ENCODE measurements at regions not wholly inside any gene's neighbourhood (a gene's known extent, or its start where the extent isn't known, plus 50 kb on each side); places are given as distances from the start of the nearest gene placed in this dataset.
"Not testable (repeated sequence)": the region's sequence is repeated elsewhere in the genome, so short reads cannot be mapped to it uniquely, and the experiment has no call there.

DNA sequence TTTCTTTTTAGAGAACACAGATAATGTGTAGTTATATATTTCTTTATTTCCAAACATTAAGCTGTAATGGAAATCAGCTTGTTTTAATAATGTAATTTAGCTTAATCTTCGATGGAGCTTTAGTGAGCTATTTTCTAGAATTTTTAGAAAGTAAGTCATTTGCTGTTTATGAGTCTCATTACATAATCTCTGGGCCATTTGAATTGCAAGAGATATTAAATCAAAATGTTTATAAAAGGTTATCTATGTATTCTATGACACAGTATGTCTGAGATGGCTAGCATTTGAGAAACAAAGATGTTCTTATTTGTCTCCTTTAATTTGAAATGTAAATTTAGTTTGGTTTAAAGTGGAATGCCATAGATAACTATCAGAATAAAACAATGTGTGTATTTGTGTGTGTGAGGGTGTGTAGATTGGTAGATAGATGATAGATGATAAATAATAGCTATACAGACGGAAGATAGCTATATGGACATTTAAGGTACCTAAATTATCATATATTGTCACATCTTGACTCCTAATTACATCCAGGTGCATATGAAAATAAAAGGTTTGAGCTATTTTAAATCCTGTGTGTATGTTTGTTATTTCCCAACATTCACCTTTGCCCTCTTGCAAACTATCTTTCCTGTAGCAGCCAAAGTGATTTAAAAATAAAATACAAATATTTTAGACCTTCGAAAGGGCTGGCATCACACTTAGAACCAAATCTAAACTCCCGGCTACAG is 478.0 kb upstream of the KLF6 start:
- no peak for DNase-seq (ENCODE audit: low spot score)

DNA sequence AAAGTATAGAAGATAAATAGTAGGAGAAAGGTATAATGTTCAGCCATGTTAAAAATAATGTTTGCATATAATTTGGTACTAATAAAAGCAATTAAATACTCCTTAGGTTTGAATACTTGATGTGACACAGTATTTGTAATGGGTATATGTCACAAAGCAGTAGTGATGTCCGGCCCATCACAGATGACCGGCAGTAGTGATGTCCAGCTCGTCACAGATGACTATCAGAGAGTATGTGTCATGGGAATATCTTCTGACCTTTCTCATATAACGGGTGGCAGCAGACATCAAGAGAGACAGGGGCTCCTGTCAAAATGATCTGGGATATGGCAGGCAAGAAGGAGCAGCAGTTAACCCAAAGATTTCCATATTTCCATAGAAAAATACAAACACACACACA is 477.4 kb upstream of the KLF6 start:
- DNase-seq (ENCODE audit: low spot score): no peak

DNA sequence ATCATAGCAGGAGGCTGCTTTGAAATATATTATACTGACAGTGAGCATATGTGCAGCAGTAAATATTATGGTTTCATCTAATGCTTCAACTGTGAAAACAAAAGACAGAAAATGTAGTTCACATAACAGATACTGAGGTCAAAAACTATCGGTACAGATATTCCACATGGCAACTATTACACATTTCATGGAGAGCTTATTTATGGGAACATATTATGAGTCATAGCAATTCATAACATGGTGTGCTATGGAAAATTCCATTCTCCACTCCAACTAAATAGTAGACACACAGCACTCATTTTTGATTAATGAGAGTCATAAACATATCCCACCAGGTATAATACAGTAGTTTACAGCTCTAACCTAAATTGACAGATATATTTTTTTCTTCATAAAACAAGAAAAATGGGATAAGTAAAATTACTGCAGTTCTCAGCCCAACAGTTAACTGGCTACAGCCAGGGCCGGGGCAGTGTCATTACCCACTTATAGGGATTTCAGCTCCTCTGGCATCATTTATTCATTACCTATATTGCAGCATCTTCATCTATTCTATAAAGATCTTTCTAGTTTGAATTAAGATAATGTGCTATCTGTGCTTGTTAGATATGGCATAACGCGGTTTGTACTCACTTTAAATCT is 475.6 kb upstream of the KLF6 start:
- no peak for DNase-seq (ENCODE audit: low spot score)

DNA sequence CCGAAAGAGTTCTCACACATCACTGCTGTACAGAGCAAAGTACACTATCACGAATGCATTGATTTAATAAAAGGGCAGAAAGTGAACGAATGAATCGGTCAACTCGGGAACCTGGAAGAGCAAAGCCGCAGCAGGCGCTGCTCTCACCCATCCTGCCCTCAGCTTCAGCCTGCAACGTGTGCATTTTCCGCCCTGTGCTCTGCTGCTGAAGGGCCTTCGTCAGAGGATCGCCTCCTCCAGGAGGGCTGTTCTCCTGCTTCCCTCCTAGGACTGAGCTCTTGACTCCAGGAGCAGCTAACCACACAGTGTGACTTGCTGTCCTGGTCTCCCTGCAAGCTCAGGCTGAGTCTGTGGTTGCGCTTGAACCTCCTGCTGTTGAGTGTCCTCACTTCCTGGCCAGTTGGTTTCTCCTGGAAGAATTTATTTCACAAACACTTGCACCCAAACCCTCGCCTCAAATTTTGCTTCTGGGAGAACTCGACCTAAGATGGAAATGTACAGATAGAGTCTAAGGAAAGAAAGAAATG is 473.0 kb upstream of the KLF6 start:
- no peak for DNase-seq (ENCODE audit: low spot score)

DNA sequence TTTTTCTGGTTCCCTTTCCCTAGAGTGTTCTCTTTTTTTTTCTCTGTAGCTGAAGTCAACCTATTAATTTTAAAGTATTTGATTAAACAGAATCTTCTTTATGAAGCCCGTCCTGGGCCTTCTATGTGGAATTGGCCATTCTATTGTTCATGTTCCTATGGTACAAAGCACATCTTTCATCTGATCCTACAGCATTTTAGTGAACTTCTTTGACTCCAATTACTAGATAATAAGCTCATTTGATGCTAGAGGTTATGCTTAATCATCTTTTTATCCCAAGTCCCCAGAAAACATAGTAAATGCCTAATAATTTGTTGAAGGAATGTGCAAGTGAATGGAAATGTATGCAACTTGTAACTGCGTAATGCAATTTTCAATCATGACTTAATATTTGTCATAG is 472.0 kb upstream of the KLF6 start:
- DNase-seq (ENCODE audit: low spot score): no peak

DNA sequence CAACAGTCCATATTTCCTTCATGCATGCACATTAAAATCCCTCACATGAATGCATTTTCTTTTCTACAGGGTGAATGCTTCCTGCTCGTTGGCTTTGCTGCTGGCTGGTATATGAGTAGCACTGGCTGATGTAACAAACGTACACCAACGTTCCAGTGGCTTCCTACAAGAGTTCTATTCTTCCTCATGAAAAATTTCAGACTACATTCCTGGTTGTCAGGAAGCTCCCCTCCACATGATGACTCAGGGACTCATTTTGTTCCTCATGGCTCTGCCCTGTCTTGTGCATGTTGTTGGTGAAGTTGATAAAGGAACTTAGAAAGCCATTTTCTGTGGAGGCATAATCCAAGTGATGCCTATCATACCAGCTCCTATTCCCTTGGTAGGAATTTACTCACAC is 470.7 kb upstream of the KLF6 start:
- DNase-seq (ENCODE audit: low spot score): no peak

DNA sequence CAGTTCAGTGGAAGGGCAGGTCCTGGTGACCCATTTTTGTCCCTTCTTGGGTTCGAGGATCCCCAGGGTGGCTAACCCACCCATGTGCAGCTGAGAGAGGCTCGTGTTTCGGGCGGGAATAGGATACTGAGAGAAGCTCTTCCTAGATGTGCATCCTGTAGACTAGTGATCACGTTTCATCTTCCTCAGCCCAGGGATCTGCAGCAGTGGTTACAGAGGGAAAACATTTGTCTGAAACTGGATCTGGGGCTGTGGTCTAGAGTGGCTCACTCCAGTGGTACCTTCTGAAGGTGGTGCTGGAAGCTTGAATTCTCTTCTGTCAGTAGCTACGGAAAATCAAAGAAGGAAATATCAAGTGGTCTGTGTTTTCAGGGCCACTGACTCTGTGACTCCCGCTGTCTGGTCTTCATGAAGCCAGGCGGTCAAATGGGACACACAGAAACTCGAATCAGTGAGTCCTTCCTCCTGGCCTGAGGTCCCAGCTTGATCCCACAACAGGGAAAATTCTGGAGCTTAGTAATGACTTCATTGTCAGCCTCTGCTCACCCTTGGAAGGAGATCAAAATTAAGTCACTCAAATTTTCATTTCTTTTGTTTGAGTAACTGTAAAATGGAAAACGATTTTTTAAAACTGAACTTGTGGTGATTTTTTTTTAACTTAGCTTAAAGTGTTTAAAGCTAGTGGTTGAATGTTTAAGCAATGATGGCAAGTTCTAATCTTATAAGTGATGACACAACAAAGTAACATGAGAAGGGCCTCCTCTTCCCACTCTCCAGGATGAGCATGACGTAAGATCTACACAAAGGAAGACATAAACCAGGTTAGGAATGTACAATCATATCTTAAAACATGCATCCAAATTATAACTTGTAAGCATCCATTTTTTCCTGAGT is 469.3 kb upstream of the KLF6 start:
- DNase-seq (ENCODE audit: low spot score): no peak

DNA sequence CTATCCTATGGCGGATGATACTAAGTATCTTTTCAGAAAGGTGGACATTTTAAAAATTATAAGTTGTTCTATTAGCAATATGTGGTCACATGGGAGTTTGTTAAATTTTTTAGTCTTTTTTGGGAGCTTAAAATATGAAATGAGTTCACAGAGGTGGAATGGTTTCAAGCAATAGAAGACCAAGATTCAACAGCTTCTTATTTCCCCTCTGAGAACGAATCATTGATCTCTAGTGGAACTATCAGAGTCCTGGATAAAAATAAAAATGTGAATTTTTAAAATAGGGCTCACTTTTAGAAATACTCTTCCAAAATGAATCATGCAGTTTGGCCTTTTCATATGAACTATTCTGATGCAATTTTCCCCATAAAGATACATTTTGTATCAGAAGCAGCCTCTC is 467.7 kb upstream of the KLF6 start:
- DNase-seq (ENCODE audit: low spot score): no peak

DNA sequence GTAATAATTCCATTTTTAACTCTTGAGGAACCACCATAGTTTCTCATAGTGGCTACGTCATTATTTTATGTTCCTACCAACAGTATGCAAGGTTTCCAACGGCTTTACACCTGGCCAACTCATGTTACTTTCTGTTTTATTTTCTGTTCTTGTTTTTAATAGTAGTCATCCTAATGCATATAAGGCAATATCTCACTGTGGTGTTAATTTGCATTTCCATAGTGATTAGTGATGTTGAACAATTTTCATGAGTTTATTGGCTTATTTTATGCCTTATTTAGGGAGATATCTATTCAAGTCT is 465.5 kb upstream of the KLF6 start:
- no peak for DNase-seq (ENCODE audit: low spot score)

DNA sequence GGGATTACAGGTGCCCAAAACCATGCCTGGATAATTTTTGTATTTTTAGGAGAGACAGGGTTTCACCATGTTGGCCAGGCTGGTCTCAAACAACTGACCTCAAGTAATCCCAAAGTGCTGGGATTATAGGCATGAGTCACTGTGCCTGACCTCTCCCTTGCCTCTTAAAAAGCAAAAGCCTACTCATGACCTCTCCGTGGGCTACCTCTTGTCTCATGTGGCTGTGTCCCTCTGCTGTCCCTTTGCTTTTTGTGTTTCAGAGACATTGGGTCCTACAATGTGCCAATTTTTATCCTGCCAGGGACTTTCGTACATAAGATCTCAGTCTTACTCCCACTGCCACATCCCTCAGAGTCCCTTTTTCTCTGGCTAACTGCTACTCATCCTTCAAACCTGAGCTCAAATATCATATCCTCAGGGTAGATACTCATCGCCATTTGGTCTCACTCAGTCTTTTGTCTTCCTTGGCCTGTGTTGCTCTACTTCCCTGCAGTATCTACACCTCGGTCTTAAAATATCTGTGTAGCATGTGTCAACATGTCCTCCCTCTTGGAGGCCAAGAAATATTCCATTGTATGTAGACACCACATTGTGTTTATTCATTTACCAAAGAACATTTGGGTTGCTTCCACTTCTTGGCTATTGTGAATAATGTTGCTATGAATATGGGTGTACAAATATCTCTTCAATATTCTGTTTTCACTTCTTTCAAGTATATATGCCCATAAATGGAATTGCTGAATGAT is 465.0 kb upstream of the KLF6 start:
- no peak for DNase-seq (ENCODE audit: low spot score)

DNA sequence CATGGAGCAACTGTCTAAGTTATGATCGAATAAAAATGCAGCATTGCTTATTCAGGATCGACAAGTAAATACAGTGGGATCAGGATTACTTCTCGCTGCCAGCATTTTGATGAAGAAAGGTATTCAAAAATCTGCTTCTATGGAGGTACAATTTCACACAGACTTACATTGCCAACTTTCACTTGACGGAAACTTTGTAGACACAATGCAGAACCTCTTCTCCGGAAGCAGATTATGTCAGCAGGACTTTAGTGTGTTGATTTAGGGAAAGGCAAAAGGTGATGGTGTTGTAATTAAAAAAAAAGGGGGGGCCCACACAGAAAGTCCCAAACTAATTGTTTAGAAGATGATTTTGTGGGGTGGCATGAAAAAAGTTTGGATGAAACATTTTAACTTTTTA is 462.4 kb upstream of the KLF6 start:
- no peak for DNase-seq (ENCODE audit: low spot score)

DNA sequence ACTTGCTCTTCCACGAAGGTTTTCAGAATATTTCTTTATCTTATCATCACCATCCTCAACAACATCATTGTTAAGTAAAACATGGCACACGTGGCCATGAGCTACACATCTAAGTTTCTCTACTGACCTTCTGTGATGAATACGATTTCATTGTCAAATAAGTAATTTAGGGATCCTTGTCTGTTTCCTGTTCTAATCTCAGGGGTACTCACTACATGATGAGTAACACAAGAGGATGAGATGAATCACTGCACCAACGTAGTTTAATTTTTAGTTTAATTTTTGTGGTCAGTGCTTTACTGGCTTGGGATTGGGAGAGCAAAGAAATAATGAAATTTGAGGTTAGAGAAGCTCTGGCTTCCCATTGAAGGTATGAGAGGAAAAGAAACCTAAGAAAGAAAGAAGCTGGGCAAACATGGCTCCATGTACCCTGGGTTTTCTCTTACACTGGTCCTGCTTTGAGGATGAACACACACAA is 461.9 kb upstream of the KLF6 start:
- DNase-seq (ENCODE audit: low spot score): no peak

DNA sequence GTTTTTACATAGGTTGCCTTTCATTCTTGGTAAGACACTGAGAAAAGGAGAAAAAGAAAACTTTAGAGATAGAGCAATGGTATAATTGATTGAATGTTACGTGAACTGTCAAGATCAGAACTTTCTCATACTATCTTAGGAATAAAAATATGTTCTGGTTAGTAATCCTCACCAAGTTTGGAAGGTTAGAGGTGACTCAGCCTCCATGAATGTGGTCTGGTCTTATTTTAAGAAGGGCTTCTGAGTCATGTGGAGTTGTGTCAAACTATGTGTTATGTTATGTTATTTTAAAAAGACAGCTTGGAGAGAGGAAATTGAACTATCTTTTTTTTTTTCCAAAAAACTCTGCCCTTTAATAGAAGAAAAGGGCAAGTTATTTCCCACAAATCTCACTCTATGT is 458.6 kb upstream of the KLF6 start:
- DNase-seq (ENCODE audit: low spot score): no peak

DNA sequence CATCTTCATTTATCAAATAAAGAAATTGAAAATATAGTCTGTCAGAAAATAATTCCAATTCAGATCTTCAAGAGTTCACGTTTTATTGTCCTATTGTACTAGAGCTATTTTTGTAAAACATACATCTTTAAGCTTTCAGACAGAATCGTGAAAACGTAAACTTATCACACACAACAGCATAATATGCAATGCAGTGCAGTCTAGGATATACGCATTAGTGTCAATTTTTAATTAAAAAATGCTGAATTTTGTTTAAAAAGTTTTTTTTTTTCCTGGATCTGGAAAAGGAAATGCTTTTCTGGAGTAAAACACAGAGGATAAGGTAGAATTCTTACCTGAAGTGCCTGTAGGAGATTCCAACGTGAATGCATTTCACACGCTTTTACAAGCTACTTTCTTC is 458.2 kb upstream of the KLF6 start:
- no peak for DNase-seq (ENCODE audit: low spot score)

DNA sequence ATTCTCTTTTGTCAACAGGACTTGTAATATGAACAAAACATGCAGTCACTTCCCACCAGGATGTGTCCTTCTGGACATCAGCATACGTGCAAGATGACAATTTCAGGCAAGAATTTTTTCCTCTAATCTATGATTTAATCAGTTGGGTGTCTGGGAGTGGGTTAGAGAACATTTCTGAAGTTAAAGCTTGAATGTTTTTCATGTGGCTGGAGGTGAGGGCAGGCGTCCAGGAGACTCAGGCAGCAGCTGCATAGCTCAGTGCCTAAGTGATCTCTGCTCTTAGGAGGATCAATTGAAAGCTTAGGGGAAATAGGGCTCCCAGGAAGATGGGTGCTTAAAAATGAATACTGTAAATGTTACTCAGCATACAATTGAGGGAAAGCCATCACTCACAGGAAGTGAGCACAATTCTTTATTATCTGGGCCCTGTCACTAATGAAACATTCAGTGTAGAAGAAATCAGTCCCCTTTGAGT is 457.6 kb upstream of the KLF6 start:
- DNase-seq (ENCODE audit: low spot score): no peak

DNA sequence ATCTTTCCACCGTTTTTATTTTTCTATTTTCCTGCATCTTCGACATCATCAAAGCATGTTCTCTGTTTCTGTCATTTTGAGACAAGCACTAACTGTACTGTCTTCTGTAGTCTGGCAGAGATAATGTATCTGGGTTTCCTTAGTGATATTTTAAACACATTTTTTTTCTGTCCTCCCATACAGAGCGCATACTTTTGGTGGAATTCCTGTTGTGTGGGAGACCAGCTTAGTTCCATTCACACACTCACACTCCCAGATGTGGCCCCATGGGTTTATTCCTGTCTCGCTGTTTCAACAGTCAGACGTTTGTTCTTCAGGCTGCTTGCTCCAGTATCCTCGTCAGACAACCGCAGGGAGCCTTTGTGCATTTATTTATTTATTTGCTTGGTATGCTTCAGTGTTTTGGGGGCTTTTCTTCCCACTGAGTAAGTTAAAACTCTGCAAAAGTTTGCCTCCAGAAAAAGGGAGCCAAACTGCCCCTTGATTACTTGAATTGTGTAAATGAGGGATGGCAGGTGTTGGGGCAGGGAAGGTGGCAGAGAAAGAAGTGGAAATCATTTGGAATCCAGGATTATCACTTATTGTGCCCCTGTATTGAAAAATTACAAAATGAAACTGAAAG is 456.8 kb upstream of the KLF6 start:
- no peak for DNase-seq (ENCODE audit: low spot score)

DNA sequence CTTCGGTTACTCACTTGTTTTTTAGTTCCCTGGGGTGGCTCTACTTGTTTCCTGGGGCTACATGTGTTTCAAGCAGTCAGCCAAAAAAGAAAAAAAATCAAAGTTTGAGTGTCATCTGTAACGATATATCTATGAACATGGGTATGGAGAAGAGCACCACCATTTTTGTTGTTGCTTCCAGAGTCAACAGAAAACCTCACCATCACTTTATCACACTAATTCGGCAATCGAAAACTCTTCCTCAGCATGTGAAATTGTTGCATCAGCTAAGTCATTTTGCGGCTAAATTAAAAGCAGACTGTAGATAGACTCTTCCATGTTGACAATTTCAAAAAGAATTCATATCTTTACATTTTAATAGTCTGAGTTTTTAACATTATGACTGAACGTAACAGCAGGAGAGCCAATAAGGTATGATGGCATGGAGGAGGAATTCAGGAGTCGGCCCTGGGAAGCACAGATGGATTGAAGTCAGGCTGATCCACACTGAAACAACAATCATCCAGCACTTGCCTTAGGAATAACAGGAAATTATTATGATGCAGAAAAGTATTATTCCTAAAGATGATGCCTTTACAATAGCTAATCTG is 455.7 kb upstream of the KLF6 start:
- DNase-seq (ENCODE audit: low spot score): no peak

DNA sequence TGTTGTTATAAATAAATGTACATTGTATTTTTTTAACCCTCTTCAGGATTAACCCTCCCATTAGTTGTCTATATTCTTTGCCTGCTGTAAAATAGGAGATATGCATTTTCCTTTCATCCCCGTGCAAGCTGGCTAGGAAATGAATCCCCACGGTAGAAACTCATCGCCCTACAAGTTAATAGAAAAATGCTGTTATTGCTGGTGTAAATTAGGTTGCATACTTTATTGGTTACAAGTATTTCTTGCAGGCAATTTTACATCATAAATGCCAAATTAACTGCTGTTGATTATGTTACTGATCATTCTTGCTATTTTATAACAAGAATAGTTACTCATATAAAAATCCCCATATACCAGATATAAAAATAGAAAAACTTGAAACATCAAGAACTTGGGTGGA is 454.2 kb upstream of the KLF6 start:
- no peak for DNase-seq (ENCODE audit: low spot score)

DNA sequence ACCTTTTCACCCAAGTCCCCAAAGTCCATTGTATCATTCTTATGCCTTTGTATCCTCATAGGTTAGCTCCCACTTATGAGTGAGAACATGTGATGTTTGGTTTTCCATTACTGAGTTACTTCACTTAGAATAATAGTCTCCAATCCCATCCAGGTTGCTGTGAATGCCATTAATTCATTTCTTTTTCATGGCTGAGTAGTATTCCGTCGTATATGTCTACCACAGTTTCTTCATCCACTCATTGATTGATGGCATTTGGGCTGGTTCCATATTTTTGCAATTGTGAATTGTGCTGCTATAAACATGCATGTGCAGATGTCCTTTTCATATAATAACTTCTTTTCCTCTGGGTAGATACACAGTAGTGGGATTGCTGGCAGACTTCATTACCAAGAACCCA is 451.9 kb upstream of the KLF6 start:
- not testable (repeated sequence) for DNase-seq (ENCODE audit: low spot score)

DNA sequence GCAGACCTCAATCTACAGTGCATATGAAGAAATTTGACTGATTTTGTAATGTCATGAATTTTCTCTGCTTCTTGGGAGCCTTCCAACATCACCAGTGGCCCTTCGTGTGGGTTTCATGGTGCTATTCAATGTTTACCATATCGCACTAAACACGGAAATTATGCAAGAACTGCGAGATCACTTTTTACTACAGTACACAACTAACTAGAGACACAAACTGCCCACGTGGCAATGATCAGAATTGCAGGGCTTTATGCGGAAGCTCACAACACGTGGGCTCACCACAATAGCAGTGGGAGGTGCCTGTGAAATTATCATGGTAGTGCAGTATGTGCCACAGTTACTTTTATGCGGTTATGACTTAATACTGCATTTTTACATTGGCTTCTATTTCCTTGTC is 449.7 kb upstream of the KLF6 start:
- DNase-seq (ENCODE audit: low spot score): peak; percentile 43

DNA sequence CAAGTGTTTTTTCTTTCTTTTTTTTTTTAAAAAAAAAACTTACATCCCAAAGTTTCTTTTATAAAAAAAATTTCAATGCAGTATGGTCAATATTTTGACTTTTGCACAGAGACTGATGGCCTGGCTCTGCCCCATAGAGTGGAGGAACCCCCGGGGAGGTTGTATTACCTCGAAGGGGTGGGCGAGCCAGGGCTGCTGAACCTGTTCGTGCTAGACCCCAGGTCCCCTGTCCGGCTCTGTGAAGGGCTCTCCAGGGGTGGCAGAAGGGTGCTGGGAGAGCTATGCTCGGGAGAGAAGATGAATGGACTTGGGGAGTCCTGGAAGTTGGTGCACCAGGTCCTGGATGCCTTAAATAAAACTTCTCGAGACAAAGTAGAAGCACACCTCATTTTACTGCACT is 446.4 kb upstream of the KLF6 start:
- no peak for DNase-seq (ENCODE audit: low spot score)

Measured in CD4-positive, alpha-beta T cell treated with Interleukin-6 at 100 ng/mL for 8 hours (primary cell).